IPS-18a (cell line): ENCODE measurements at regions not wholly inside any gene's neighbourhood (a gene's known extent, or its start where the extent isn't known, plus 50 kb on each side); places are given as distances from the start of the nearest gene placed in this dataset.

Experiments used
- H3K27ac ChIP-seq: one replicate; pipeline ENCODE4 v1.5.1; 2013; ENCODE audit warnings: low read length
- H3K27me3 ChIP-seq: one replicate; pipeline ENCODE4 v1.6.1; 2013; ENCODE audit warnings: mild to moderate bottlenecking, low read length; ENCODE audit not compliant: control insufficient read depth, insufficient read depth
- H3K36me3 ChIP-seq: one replicate; pipeline ENCODE4 v1.6.1; 2013; ENCODE audit warnings: low read depth, low read length; ENCODE audit not compliant: control insufficient read depth
- H3K4me1 ChIP-seq: one replicate; pipeline ENCODE4 v1.6.1; 2013; ENCODE audit warnings: low read depth, low read length; ENCODE audit not compliant: control insufficient read depth
- H3K4me3 ChIP-seq: one replicate; pipeline ENCODE4 v1.5.1; 2013; ENCODE audit warnings: low read length
- H3K9ac ChIP-seq: one replicate; pipeline ENCODE4 v1.6.1; 2013; ENCODE audit warnings: mild to moderate bottlenecking, low read length, moderate library complexity
- H3K9me3 ChIP-seq: one replicate; pipeline ENCODE4 v1.6.1; 2013; ENCODE audit warnings: low read depth, low read length; ENCODE audit not compliant: control insufficient read depth

- Histone ChIP-seq H3K4me1 (no peaks in the 10 kb centered on the region), H3K9ac (no peak overlapping the region), H3K27me3 (no peaks in the 10 kb centered on the region), H3K36me3 (no peaks in the 10 kb centered on the region), H3K27ac (no peak overlapping the region), H3K4me3 (no peak overlapping the region), H3K9me3 (no peaks in the 10 kb centered on the region)
Measured at GRCh38 chr15:70186152-70186551, 88.4 kb upstream of the TLE3 start.

- H3K9ac ChIP-seq, result no peak overlapping the region
- peaks cover 4% of the 10 kb centered on the region for H3K4me1 ChIP-seq
- H3K27me3 ChIP-seq, result no peaks in the 10 kb centered on the region
- no peaks in the 10 kb centered on the region for H3K36me3 ChIP-seq
- H3K9me3 ChIP-seq, result no peaks in the 10 kb centered on the region
- H3K4me3 ChIP-seq, result no peak overlapping the region
- H3K27ac ChIP-seq, result no peak overlapping the region
Measured at GRCh38 chr15:70185251-70185711, 87.6 kb upstream of the TLE3 start.

GRCh38 chr15:70182858-70183695 is 85.4 kb upstream of the TLE3 start:
- no peaks in the 10 kb centered on the region for H3K27me3 ChIP-seq
- peaks cover 4% of the 10 kb centered on the region for H3K4me1 ChIP-seq
- H3K9ac ChIP-seq, result no peak overlapping the region
- no peaks in the 10 kb centered on the region for H3K9me3 ChIP-seq
- no peak overlapping the region for H3K27ac ChIP-seq
- no peak overlapping the region for H3K4me3 ChIP-seq
- no peaks in the 10 kb centered on the region for H3K36me3 ChIP-seq

- Histone ChIP-seq H3K27me3 (no peaks in the 10 kb centered on the region), H3K27ac (no peak overlapping the region), H3K4me1 (peaks cover 4% of the 10 kb centered on the region), H3K9me3 (no peaks in the 10 kb centered on the region), H3K36me3 (no peaks in the 10 kb centered on the region), H3K9ac (no peak overlapping the region), H3K4me3 (no peak overlapping the region)
Measured at GRCh38 chr15:70181626-70182255, 84.0 kb upstream of the TLE3 start.

GRCh38 chr15:70180186-70180875 is 82.6 kb upstream of the TLE3 start:
- no peaks in the 10 kb centered on the region for H3K9me3 ChIP-seq
- H3K27ac ChIP-seq, result no peak overlapping the region
- no peak overlapping the region for H3K4me3 ChIP-seq
- peaks cover 4% of the 10 kb centered on the region for H3K4me1 ChIP-seq
- no peaks in the 10 kb centered on the region for H3K27me3 ChIP-seq
- H3K9ac ChIP-seq, result no peak overlapping the region
- no peaks in the 10 kb centered on the region for H3K36me3 ChIP-seq

- no peak overlapping the region for H3K4me3 ChIP-seq
Measured at GRCh38 chr15:70179309-70179892, 81.7 kb upstream of the TLE3 start.

GRCh38 chr15:70178335-70179084 is 80.8 kb upstream of the TLE3 start:
- no peak overlapping the region for H3K9ac ChIP-seq
- H3K27ac ChIP-seq, result no peak overlapping the region
- peaks cover 4% of the 10 kb centered on the region for H3K4me1 ChIP-seq
- H3K27me3 ChIP-seq, result no peaks in the 10 kb centered on the region
- H3K36me3 ChIP-seq, result no peaks in the 10 kb centered on the region
- no peak overlapping the region for H3K4me3 ChIP-seq
- H3K9me3 ChIP-seq, result no peaks in the 10 kb centered on the region

More at GRCh38 chr15:70179309-70179892, 81.7 kb upstream of the TLE3 start:
- no peaks in the 10 kb centered on the region for H3K9me3 ChIP-seq
- H3K36me3 ChIP-seq, result no peaks in the 10 kb centered on the region
- H3K27me3 ChIP-seq, result no peaks in the 10 kb centered on the region
- H3K4me1 ChIP-seq, result peaks cover 4% of the 10 kb centered on the region
- H3K27ac ChIP-seq, result no peak overlapping the region
- H3K9ac ChIP-seq, result no peak overlapping the region

- H3K4me3 ChIP-seq, result no peak overlapping the region
- H3K36me3 ChIP-seq, result no peaks in the 10 kb centered on the region
- H3K4me1 ChIP-seq, result no peaks in the 10 kb centered on the region
- H3K27ac ChIP-seq, result no peak overlapping the region
- no peaks in the 10 kb centered on the region for H3K9me3 ChIP-seq
- H3K9ac ChIP-seq, result no peak overlapping the region
- H3K27me3 ChIP-seq, result no peaks in the 10 kb centered on the region
Measured at GRCh38 chr15:70172566-70173225, 75.0 kb upstream of the TLE3 start.

- H3K36me3 ChIP-seq, result no peaks in the 10 kb centered on the region
- H3K9ac ChIP-seq, result no peak overlapping the region
- no peak overlapping the region for H3K4me3 ChIP-seq
- no peaks in the 10 kb centered on the region for H3K9me3 ChIP-seq
- H3K4me1 ChIP-seq, result no peaks in the 10 kb centered on the region
- no peak overlapping the region for H3K27ac ChIP-seq
- no peaks in the 10 kb centered on the region for H3K27me3 ChIP-seq
Measured at GRCh38 chr15:70172124-70172523, 74.4 kb upstream of the TLE3 start.

GRCh38 chr15:70171256-70171886 is 73.7 kb upstream of the TLE3 start:
- H3K9me3 ChIP-seq, result no peaks in the 10 kb centered on the region
- no peaks in the 10 kb centered on the region for H3K4me1 ChIP-seq
- no peak overlapping the region for H3K27ac ChIP-seq
- no peaks in the 10 kb centered on the region for H3K27me3 ChIP-seq
- no peak overlapping the region for H3K9ac ChIP-seq
- no peak overlapping the region for H3K4me3 ChIP-seq
- H3K36me3 ChIP-seq, result no peaks in the 10 kb centered on the region
